GM12878 (cell line): ENCODE measurements at regions not wholly inside any gene's neighbourhood (a gene's known extent, or its start where the extent isn't known, plus 50 kb on each side); places are given as distances from the start of the nearest gene placed in this dataset.

Experiments
- ATAC-seq: fragments of 200-7000 bp; cut with Tn5 transposase; 3 replicates; pipeline ENCODE4 v1.9.1; 2020; ENCODE audit warnings: mild to moderate bottlenecking, moderate library complexity
- BruUV-seq: library from RNA; stranded (reverse); fragments of 400-500 nt; replicated peaks from 2 replicates; lab custom pipeline; 2021; lab: Mats Ljungman, UMichigan
- CTCF ChIA-PET: fragments of 300-600 bp; sonication (Branson Sonifier 250); formaldehyde crosslinking; extraction: SDS; loops from one replicate; lab custom pipeline; 2021; ENCODE audit warnings: inconsistent platforms; lab: Yijun Ruan, JAX
- POLR2A ChIA-PET: fragments of 350-600 bp; formaldehyde crosslinking; extraction: SDS; loops from one replicate; lab custom pipeline; 2021; ENCODE audit warnings: inconsistent platforms; lab: Charles Lee
- RAD21 ChIA-PET: fragments of 300-600 bp; sonication (Branson Sonifier 250); formaldehyde crosslinking; loops from one replicate; lab custom pipeline; 2023; ENCODE audit warnings: antibody characterized with exemption; ENCODE audit not compliant: unreplicated experiment; lab: Charles Lee
- SMC1A ChIA-PET: fragments of 300-600 bp; sonication (Branson Sonifier 250); formaldehyde crosslinking; loops from one replicate; lab custom pipeline; 2023; ENCODE audit not compliant: unreplicated experiment, uncharacterized antibody; lab: Charles Lee
- DNase-seq: peaks from one replicate; pipeline ENCODE4 v3.0.0-alpha.2; 2011; ENCODE audit warnings: low read depth, low spot score
- FAIRE-seq: peaks from 3 replicates; lab custom pipeline; 2011; peaks lifted over from hg19 to GRCh38; lab: Jason Lieb, UNC
- H2AFZ ChIP-seq: 2 replicates; pipeline ENCODE4 v1.6.0; 2011; ENCODE audit warnings: low read depth, low read length, control low read depth; ENCODE audit not compliant: control insufficient read depth
- H3K27ac ChIP-seq: 2 replicates; pipeline ENCODE4 v1.5.1; 2011; ENCODE audit warnings: control low read depth; ENCODE audit not compliant: control insufficient read depth, insufficient read depth
- H3K27me3 ChIP-seq, 2 experiments: replicated peaks in 1 of 2; 2 replicates each; pipeline versions ENCODE4 v1.6.0 to v1.6.1; 2011; ENCODE audit warnings: low read length in 1 of 2; ENCODE audit not compliant: control insufficient read depth in 2 of 2, insufficient read depth in 2 of 2
- H3K36me3 ChIP-seq, 2 experiments: 2 replicates each; pipeline ENCODE4 v1.5.1; 2011; ENCODE audit warnings: low read length in 1 of 2; ENCODE audit not compliant: control insufficient read depth in 2 of 2, insufficient read depth in 2 of 2
- H3K4me1 ChIP-seq: 2 replicates; pipeline ENCODE4 v1.6.1; 2011; ENCODE audit warnings: mild to moderate bottlenecking, low read length, moderate library complexity, mixed read lengths; ENCODE audit not compliant: control insufficient read depth, insufficient read depth
- H3K4me2 ChIP-seq: 2 replicates; pipeline ENCODE4 v1.6.0; 2011; ENCODE audit warnings: control low read depth; ENCODE audit not compliant: control insufficient read depth, insufficient read depth
- H3K4me3 ChIP-seq: fragments of 200-600 bp; sonication (generic); 2 replicates; pipeline ENCODE4 v1.5.1; 2016
- H3K79me2 ChIP-seq: 2 replicates; pipeline ENCODE4 v1.6.0; 2011; ENCODE audit warnings: low read length; ENCODE audit not compliant: control insufficient read depth, insufficient read depth
- H3K9ac ChIP-seq: 2 replicates; pipeline ENCODE4 v1.8.0; 2011; ENCODE audit warnings: low read length, control low read depth, mixed read lengths; ENCODE audit not compliant: control insufficient read depth, insufficient read depth
- H3K9me3 ChIP-seq: replicated peaks from 3 replicates; pipeline ENCODE4 v1.5.1; 2011; ENCODE audit warnings: mild to moderate bottlenecking, low read length; ENCODE audit not compliant: control insufficient read depth, insufficient read depth
- H4K20me1 ChIP-seq: 2 replicates; pipeline ENCODE4 v1.6.0; 2011; ENCODE audit not compliant: control insufficient read depth, insufficient read depth
- ATF2 ChIP-seq: IDR thresholded peaks from 2 replicates; pipeline ENCODE4 v1.6.1; 2012; ENCODE audit warnings: low read length, inconsistent platforms
- BACH1 ChIP-seq: fragments of 450-650 bp; IDR thresholded peaks from 2 replicates; pipeline ENCODE4 v1.6.1; 2017; ENCODE audit warnings: mild to moderate bottlenecking, borderline replicate concordance
- CBFB ChIP-seq: IDR thresholded peaks from 2 replicates; pipeline ENCODE4 v1.6.1; 2016; ENCODE audit warnings: antibody characterized with exemption, low read depth
- CREB1 ChIP-seq: IDR thresholded peaks from 2 replicates; pipeline ENCODE4 v1.6.1; 2012; ENCODE audit warnings: low read depth, mild to moderate bottlenecking, inconsistent platforms
- E4F1 ChIP-seq: fragments of 450-650 bp; IDR thresholded peaks from 2 replicates; pipeline ENCODE4 v1.6.1; 2018; ENCODE audit warnings: borderline replicate concordance, mild to moderate bottlenecking; ENCODE audit not compliant: partially characterized antibody
- FOS ChIP-seq: IDR thresholded peaks from 3 replicates; pipeline ENCODE4 v1.6.1; 2011; ENCODE audit warnings: borderline replicate concordance; ENCODE audit not compliant: insufficient read length; ENCODE audit errors: extremely low read depth
- NFYA ChIP-seq: IDR thresholded peaks from 2 replicates; pipeline ENCODE4 v1.6.1; 2011; ENCODE audit warnings: low read depth, mild to moderate bottlenecking, low read length, improper control_type of control experiment, borderline replicate concordance
- POLR2AphosphoS2 ChIP-seq: IDR thresholded peaks from 2 replicates; pipeline ENCODE4 v1.6.1; 2011; ENCODE audit warnings: low read depth, mild to moderate bottlenecking, low read length, improper control_type of control experiment, moderate library complexity
- RB1 ChIP-seq: fragments of 450-650 bp; formaldehyde crosslinking; IDR thresholded peaks from 2 replicates; pipeline ENCODE4 v1.6.1; 2017; ENCODE audit warnings: mild to moderate bottlenecking, borderline replicate concordance
- RFX5 ChIP-seq: IDR thresholded peaks from 2 replicates; pipeline ENCODE4 v1.6.1; 2011; ENCODE audit warnings: low read depth, low read length, improper control_type of control experiment
- SKIL ChIP-seq: fragments of 450-650 bp; IDR thresholded peaks from 2 replicates; pipeline ENCODE4 v1.6.1; 2017; ENCODE audit warnings: mild to moderate bottlenecking, low read depth, inconsistent platforms; ENCODE audit not compliant: poor library complexity, severe bottlenecking
- SMAD5 ChIP-seq: IDR thresholded peaks from 2 replicates; pipeline ENCODE4 v1.6.1; 2016; ENCODE audit warnings: antibody characterized with exemption, low read depth
- SREBF2 ChIP-seq: IDR thresholded peaks from 2 replicates; pipeline ENCODE4 v1.6.1; 2012; ENCODE audit warnings: mild to moderate bottlenecking, low read length
- WGBS: methylation state at CpG from one replicate; pipeline ENCODE4 v1.1.6; 2016; ENCODE audit warnings: low lambda C conversion rate; ENCODE audit not compliant: insufficient replicate concordance, insufficient coverage; ENCODE audit errors: missing lambda C conversion rate; 5-methylcytosine and 5-hydroxymethylcytosine counted together
- in situ Hi-C: fragments of 300-500 bp; cut with MboI; formaldehyde crosslinking; loops from 9 replicates; pipeline ENCODE4 v1.14.3; 2018; ENCODE audit warnings: mixed read lengths
- intact Hi-C: fragments of 100-400 bp; cut with micrococcal nuclease; formaldehyde crosslinking; loops from one replicate; pipeline ENCODE4 v1.14.2; 2022; ENCODE audit not compliant: unreplicated experiment

- no peak overlapping the region for H3K4me3 ChIP-seq
- no peak for FAIRE-seq
- H4K20me1 ChIP-seq = no peaks in the 10 kb centered on the region
- ChIA-PET CTCF (interaction anchor here (0.7 kb wide), 1 partner anchor 11 kb away, joined by 8 read pairs; no protein-coding TSS in a partner anchor), POLR2A (no interaction called here), SMC1A (interaction anchor here (1.9 to 2.1 kb wide), 2 partner anchors 9 to 10 kb away, joined by 4 read pairs; no protein-coding TSS in a partner anchor), RAD21 (interaction anchor here (1.1 kb wide), 1 partner anchor 19 kb away, joined by 3 read pairs; no protein-coding TSS in a partner anchor)
- in situ Hi-C loops (no loop called here), intact Hi-C loops (no loop called here)
- H3K79me2 ChIP-seq = no peaks in the 10 kb centered on the region
- H3K36me3 ChIP-seq = no peaks in the 10 kb centered on the region
- no peak overlapping the region for H2AFZ ChIP-seq
- no TSS peak for BruUV-seq
- H3K27ac ChIP-seq = no peak overlapping the region
- no peak overlapping the region for H3K4me2 ChIP-seq
- H3K4me1 ChIP-seq = no peaks in the 10 kb centered on the region
- WGBS = 1% methylated on average over 4 of the region's 4 CpGs
- H3K27me3 ChIP-seq = no peaks in the 10 kb centered on the region
- ATAC-seq = no peak
- TF ChIP-seq RB1 = no peak
- no peak overlapping the region for H3K9ac ChIP-seq
- H3K9me3 ChIP-seq = no peaks in the 10 kb centered on the region
- no peak for DNase-seq
These were observed 157.8 kb downstream of the TNFSF13B start for GRCh38 chr13:108427355-108427754.

- in situ Hi-C loops = no loop called here
- FAIRE-seq = no peak
These were observed 159.2 kb downstream of the TNFSF13B start for GRCh38 chr13:108428691-108429090.

More at GRCh38 chr13:108428691-108429090, 159.2 kb downstream of the TNFSF13B start:
- H3K4me3 ChIP-seq = no peak overlapping the region
- no TSS peak for BruUV-seq
- ATAC-seq (no peak), DNase-seq (no peak)
- POLR2A ChIA-PET = no interaction called here
- CTCF ChIA-PET = no interaction called here
- no peaks in the 10 kb centered on the region for H3K27me3 ChIP-seq
- no peaks in the 10 kb centered on the region for H3K79me2 ChIP-seq
- TF ChIP-seq ATF2 (no peak), RFX5 (no peak), SMAD5 (no peak), CREB1 (no peak), POLR2AphosphoS2 (no peak), E4F1 (no peak), SKIL (no peak), SREBF2 (no peak), CBFB (no peak), FOS (no peak), BACH1 (no peak), NFYA (no peak)
- intact Hi-C loops = no loop called here
- 42% methylated on average over 2 of the region's 2 CpGs for WGBS
- no peak overlapping the region for H3K9ac ChIP-seq
- no peaks in the 10 kb centered on the region for H3K36me3 ChIP-seq
- H3K4me1 ChIP-seq = no peaks in the 10 kb centered on the region
- H4K20me1 ChIP-seq = no peaks in the 10 kb centered on the region
- RAD21 ChIA-PET = no interaction called here
- SMC1A ChIA-PET = interaction anchor here (1.1 to 2.6 kb wide), 4 partner anchors 9 to 149 kb away, joined by 3 to 9 read pairs (median 4); no protein-coding TSS in a partner anchor
- H2AFZ ChIP-seq = no peak overlapping the region
- H3K4me2 ChIP-seq = no peak overlapping the region
- H3K27ac ChIP-seq = no peak overlapping the region
- H3K9me3 ChIP-seq = no peaks in the 10 kb centered on the region
